Progenitor cell of endocrine pancreas (in vitro differentiated cells): ENCODE measurements at regions not wholly inside any gene's neighbourhood (a gene's known extent, or its start where the extent isn't known, plus 50 kb on each side); places are given as distances from the start of the nearest gene placed in this dataset.

Experiments
- DNase-seq: peaks from one replicate; pipeline ENCODE4 v3.0.0; 2021; ENCODE audit warnings: low spot score; ENCODE audit not compliant: unreplicated experiment
- H3K27ac Mint-ChIP-seq: 2 replicates; pipeline ENCODE4 v1.8.0; 2021; ENCODE audit warnings: mild to moderate bottlenecking, moderate library complexity, mixed read lengths
- H3K27me3 Mint-ChIP-seq: 2 replicates; pipeline ENCODE4 v1.8.0; 2021; ENCODE audit warnings: mixed read lengths
- H3K36me3 Mint-ChIP-seq: 2 replicates; pipeline ENCODE4 v1.8.0; 2022; ENCODE audit warnings: mixed read lengths; ENCODE audit not compliant: insufficient read depth
- H3K4me1 Mint-ChIP-seq: 2 replicates; pipeline ENCODE4 v1.8.0; 2021; ENCODE audit warnings: low read depth, mixed read lengths
- H3K4me3 Mint-ChIP-seq: 2 replicates; pipeline ENCODE4 v1.8.0; 2021; ENCODE audit warnings: low read depth, mild to moderate bottlenecking, moderate library complexity, mixed read lengths
- H3K9me3 Mint-ChIP-seq: 2 replicates; pipeline ENCODE4 v1.8.0; 2021; ENCODE audit warnings: low read depth, mixed read lengths
- TF ChIP-seq, protein P1 (sequence below): fragments of 200-600 bp; sonication (generic); IDR thresholded peaks from one replicate; pipeline ENCODE4 v1.5.0; 2021; ENCODE audit warnings: antibody characterized with exemption, mild to moderate bottlenecking; ENCODE audit not compliant: unreplicated experiment

DNA sequence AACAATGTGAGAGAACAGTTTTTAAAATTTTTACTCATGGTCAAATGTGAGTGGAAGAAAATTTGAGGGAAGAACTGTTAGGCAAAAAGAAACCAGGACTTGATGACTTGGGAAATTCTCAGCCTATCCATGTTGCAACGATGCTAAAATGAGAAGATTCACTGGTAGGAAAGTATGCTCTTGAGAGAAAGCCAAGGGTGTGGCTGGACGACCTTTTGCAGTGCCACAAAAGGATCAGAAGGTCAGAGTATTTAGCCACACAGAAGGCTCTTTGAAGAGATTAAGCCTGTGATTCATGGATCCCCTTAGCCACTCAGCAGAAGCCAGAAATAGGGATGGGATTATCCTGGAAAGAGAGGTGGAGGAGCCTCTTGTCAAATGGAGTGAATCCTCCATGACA lies 336.8 kb downstream of the LRIG3 start:
- Mint-ChIP-seq H3K9me3 (no peaks in the 10 kb centered on the region), H3K36me3 (no peaks in the 10 kb centered on the region), H3K4me1 (no peaks in the 10 kb centered on the region), H3K4me3 (no peak overlapping the region), H3K27me3 (no peaks in the 10 kb centered on the region), H3K27ac (no peak overlapping the region)
- TF ChIP-seq, protein P1, sequence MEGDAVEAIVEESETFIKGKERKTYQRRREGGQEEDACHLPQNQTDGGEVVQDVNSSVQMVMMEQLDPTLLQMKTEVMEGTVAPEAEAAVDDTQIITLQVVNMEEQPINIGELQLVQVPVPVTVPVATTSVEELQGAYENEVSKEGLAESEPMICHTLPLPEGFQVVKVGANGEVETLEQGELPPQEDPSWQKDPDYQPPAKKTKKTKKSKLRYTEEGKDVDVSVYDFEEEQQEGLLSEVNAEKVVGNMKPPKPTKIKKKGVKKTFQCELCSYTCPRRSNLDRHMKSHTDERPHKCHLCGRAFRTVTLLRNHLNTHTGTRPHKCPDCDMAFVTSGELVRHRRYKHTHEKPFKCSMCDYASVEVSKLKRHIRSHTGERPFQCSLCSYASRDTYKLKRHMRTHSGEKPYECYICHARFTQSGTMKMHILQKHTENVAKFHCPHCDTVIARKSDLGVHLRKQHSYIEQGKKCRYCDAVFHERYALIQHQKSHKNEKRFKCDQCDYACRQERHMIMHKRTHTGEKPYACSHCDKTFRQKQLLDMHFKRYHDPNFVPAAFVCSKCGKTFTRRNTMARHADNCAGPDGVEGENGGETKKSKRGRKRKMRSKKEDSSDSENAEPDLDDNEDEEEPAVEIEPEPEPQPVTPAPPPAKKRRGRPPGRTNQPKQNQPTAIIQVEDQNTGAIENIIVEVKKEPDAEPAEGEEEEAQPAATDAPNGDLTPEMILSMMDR, result no peak
- no peak for DNase-seq

DNA sequence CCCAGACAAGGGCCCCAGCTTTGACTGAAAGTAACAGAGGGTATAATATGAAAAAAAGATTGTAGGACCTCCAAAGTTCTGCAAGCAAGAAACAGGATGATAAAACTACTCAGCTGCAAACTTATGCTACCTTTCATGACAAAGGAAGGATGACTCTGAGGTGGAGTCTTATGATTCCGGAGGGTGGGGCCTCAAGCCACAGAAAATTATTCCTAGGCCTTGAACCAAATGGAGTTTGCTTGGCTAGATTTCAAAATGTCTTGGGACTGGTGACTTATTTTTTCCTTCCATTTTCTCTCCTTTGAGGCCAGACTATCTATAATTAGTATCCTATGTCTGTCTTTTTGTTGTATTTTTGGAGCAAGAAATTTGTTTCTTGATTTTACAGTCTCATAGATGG lies 336.4 kb downstream of the LRIG3 start:
- DNase-seq, result no peak
- H3K36me3 Mint-ChIP-seq, result no peaks in the 10 kb centered on the region
- no peak overlapping the region for H3K27ac Mint-ChIP-seq
- no peaks in the 10 kb centered on the region for H3K27me3 Mint-ChIP-seq
- no peak overlapping the region for H3K4me3 Mint-ChIP-seq
- no peaks in the 10 kb centered on the region for H3K4me1 Mint-ChIP-seq
- no peaks in the 10 kb centered on the region for H3K9me3 Mint-ChIP-seq
- TF ChIP-seq, protein P1, result no peak

- Mint-ChIP-seq H3K36me3 (no peaks in the 10 kb centered on the region), H3K9me3 (no peaks in the 10 kb centered on the region), H3K27ac (no peak overlapping the region), H3K4me1 (no peaks in the 10 kb centered on the region), H3K27me3 (no peaks in the 10 kb centered on the region), H3K4me3 (no peak overlapping the region)
- TF ChIP-seq, protein P1, result no peak
- DNase-seq, result no peak
Measured at GRCh38 chr12:58584880-58585279, 335.4 kb downstream of the LRIG3 start.

DNA sequence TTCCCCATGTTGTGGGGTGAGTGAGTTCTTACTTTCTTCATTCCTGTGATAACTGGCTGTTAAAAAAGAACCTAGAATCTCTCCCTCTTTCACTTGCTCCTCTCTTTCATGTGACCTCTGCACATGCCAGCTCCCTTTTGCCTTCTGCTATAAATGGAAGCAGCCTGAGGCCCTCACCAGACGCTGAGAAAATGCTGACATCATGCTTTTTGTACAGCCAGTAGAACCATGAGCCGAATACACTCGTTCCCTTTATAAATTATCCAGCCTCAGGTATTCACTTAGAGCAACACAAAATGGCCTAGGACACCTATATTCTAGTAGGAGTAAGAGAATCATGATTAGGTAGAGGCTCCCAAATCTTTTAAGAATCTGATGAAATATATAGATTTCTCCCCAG lies 333.5 kb downstream of the LRIG3 start:
- H3K27ac Mint-ChIP-seq, result no peak overlapping the region
- TF ChIP-seq, protein P1, result no peak

DNA sequence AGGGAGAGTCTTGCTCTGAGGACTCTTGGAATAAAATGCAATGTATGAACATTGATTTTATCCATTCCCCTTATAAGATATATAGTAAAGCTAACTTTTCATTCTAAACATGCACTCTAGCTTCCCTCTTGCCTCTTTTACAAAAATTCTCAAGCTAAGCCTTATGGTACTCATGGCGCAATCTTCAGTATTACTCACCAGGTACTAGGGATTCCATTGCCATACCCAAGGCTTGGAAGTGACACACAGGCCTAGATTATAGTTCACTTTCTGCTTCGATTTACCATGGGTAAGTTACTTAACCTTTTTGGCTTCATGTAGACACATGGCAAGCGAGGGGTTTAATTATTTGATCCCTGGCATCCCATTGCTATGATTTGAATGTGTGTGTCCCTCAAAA lies 331.5 kb downstream of the LRIG3 start:
- H3K27me3 Mint-ChIP-seq, result no peaks in the 10 kb centered on the region
- no peak overlapping the region for H3K4me3 Mint-ChIP-seq
- no peak overlapping the region for H3K27ac Mint-ChIP-seq
- H3K36me3 Mint-ChIP-seq, result no peaks in the 10 kb centered on the region
- H3K4me1 Mint-ChIP-seq, result no peaks in the 10 kb centered on the region
- no peaks in the 10 kb centered on the region for H3K9me3 Mint-ChIP-seq
- TF ChIP-seq, protein P1, result no peak
- no peak for DNase-seq

More for the DNA sequence above, 333.5 kb downstream of the LRIG3 start:
- Mint-ChIP-seq H3K9me3 (no peaks in the 10 kb centered on the region), H3K27me3 (no peaks in the 10 kb centered on the region), H3K4me3 (no peak overlapping the region), H3K4me1 (no peaks in the 10 kb centered on the region), H3K36me3 (no peaks in the 10 kb centered on the region)
- DNase-seq, result no peak
